ENCODE measurements at regions not wholly inside any gene's neighbourhood (a gene's known extent, or its start where the extent isn't known, plus 50 kb on each side); places are given as distances from the start of the nearest gene placed in this dataset.

GRCh38 chr11:128251140-128251539 lies 336.2 kb downstream of the ETS1 start:
- TF ChIP-seq CTCF (IDR thresholded peaks at IDR 0.05; ENCODE audit: extremely low read depth in 1 of 2, insufficient read depth in 1 of 2, low read depth in 1 of 2, low read length in 2 of 2) (no peak), JUN (IDR thresholded peaks at IDR 0.05; ENCODE audit: borderline replicate concordance, insufficient read depth, insufficient read length, low read depth) (no peak), EZH2 (IDR thresholded peaks at IDR 0.05; ENCODE audit: borderline replicate concordance, low read depth, low read length, severe bottlenecking) (no peak), MAX (IDR thresholded peaks at IDR 0.05; ENCODE audit: insufficient read depth, insufficient read length) (no peak), POLR2A (IDR thresholded peaks at IDR 0.05; ENCODE audit: low read depth, low read length) (no peak), MYC (IDR thresholded peaks at IDR 0.05; ENCODE audit: low read depth, low read length) (no peak), POLR2AphosphoS5 (IDR thresholded peaks at IDR 0.05; ENCODE audit: insufficient read depth, low read depth, low read length) (no peak), GATA2 (IDR thresholded peaks at IDR 0.05; ENCODE audit: insufficient read depth, insufficient read length, low read depth, low read length) (no peak), FOS (IDR thresholded peaks at IDR 0.05; ENCODE audit: borderline replicate concordance, insufficient read depth, low read length) (no peak)

All from endothelial cell of umbilical vein (primary cell).